GM18519 (cell line): ENCODE measurements at regions not wholly inside any gene's neighbourhood (a gene's known extent, or its start where the extent isn't known, plus 50 kb on each side); places are given as distances from the start of the nearest gene placed in this dataset.
"Not testable (repeated sequence)": the region's sequence is repeated elsewhere in the genome, so short reads cannot be mapped to it uniquely, and the experiment has no call there.

Experiments
- ATAC-seq: cut with Tn5 transposase; IDR thresholded peaks from one replicate; pipeline ENCODE4 v1.9.1; 2021; ENCODE audit warnings: mild to moderate bottlenecking, moderate library complexity; ENCODE audit not compliant: unreplicated experiment, low FRiP score

- no peak for ATAC-seq
Measured at GRCh38 chr9:83191154-83191553, 128.2 kb upstream of the RASEF start.

GRCh38 chr9:83189026-83189425 is 126.1 kb upstream of the RASEF start:
- ATAC-seq = not testable (repeated sequence)

GRCh38 chr9:83188277-83188676 is 125.3 kb upstream of the RASEF start:
- no peak for ATAC-seq

GRCh38 chr9:83186155-83186737 is 123.3 kb upstream of the RASEF start:
- ATAC-seq = no peak

- no peak for ATAC-seq
Measured at GRCh38 chr9:83185488-83186154, 122.7 kb upstream of the RASEF start.

GRCh38 chr9:83183621-83184020 is 120.7 kb upstream of the RASEF start:
- ATAC-seq = no peak

- ATAC-seq = no peak
Measured at GRCh38 chr9:83182071-83182470, 119.1 kb upstream of the RASEF start.

- no peak for ATAC-seq
Measured at GRCh38 chr9:83178717-83179116, 115.8 kb upstream of the RASEF start.

- ATAC-seq = no peak
Measured at GRCh38 chr9:83177747-83178146, 114.8 kb upstream of the RASEF start.

GRCh38 chr9:83167126-83167525 is 104.2 kb upstream of the RASEF start:
- no peak for ATAC-seq

- no peak for ATAC-seq
Measured at GRCh38 chr9:83166372-83166771, 103.4 kb upstream of the RASEF start.

GRCh38 chr9:83155733-83156132 is 92.8 kb upstream of the RASEF start:
- ATAC-seq = no peak

- no peak for ATAC-seq
Measured at GRCh38 chr9:83154821-83155220, 91.9 kb upstream of the RASEF start.

GRCh38 chr9:83154087-83154736 is 91.3 kb upstream of the RASEF start:
- peak; percentile 97 for ATAC-seq

GRCh38 chr9:83153030-83153429 is 90.1 kb upstream of the RASEF start:
- ATAC-seq = no peak

GRCh38 chr9:83151627-83152137 is 88.7 kb upstream of the RASEF start:
- no peak for ATAC-seq

GRCh38 chr9:83147315-83148149 is 84.6 kb upstream of the RASEF start:
- ATAC-seq = no peak

- no peak for ATAC-seq
Measured at GRCh38 chr9:83146325-83146724, 83.4 kb upstream of the RASEF start.

GRCh38 chr9:83144492-83144891 is 81.5 kb upstream of the RASEF start:
- no peak for ATAC-seq

- no peak for ATAC-seq
Measured at GRCh38 chr9:83142389-83142788, 79.4 kb upstream of the RASEF start.

- ATAC-seq = no peak
Measured at GRCh38 chr9:83141887-83142286, 78.9 kb upstream of the RASEF start.
